ENCODE measurements at regions not wholly inside any gene's neighbourhood (a gene's known extent, or its start where the extent isn't known, plus 50 kb on each side); places are given as distances from the start of the nearest gene placed in this dataset.
"Not testable (repeated sequence)": the region's sequence is repeated elsewhere in the genome, so short reads cannot be mapped to it uniquely, and the experiment has no call there.

DNA sequence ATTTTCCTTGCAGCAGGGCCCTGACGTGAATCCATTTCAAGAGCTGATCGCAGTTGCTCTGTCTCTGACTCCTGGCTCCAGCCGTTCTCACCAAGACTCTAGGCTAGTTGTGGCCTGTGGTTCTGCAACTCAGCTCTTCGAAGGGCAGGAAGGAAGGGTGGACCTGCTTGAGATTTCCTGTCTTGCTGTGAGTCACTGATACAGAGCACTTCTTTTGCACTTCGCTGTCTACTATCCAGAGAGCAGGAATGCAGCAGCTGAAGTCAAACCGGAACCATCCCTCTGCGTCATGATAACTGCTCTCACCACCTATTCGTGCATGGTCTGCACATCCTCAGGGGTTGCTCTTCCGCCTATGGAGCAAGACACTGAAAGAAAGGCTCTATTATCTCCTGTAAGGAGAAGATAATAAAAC is 59.7 kb downstream of the RAP2B start:
- DNase-seq (ENCODE audit: low read depth in 2 of 2), result peak; percentile 51 to 56

DNA sequence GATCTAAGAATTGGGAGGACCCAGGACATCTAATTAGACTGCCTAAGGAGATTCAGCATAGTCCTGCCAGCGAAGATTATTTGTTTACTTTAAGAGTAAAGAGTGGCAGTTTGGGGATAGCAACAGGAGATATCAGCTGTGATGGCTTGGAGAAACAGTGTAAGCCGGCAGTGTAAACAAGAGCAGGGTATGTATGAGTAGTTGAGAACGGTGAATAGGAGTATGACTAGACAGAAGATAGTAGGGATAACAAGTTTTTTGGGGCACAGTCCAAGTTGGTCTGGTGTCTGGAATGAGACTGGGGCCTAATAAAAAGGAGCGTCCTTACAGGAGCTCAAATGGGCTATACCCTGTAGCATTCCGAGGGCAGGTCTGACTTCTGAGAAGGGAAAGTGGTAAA is 64.9 kb downstream of the RAP2B start:
- not testable (repeated sequence) for DNase-seq (ENCODE audit: low read depth in 2 of 2)

DNA sequence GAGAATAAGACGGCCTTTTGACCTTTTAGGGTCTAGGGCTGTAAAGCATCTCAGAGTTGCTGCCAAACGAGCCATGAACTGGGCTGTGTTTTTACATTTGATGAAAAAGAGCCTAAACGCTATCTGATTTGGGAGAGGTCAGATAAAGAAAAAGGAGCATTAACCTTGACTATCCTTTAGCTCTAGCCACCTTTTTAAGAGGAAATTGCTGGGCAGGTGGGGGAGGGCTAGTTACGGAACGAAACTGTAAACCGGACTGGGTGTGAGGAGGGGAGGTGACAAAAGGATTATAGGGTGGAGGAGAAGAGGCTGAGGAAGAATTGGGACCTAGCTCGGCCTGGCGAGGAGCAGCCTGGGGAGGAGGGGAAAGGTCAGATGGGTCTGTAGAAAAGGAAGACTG is 68.4 kb downstream of the RAP2B start:
- not testable (repeated sequence) for DNase-seq (ENCODE audit: low read depth in 2 of 2)

DNA sequence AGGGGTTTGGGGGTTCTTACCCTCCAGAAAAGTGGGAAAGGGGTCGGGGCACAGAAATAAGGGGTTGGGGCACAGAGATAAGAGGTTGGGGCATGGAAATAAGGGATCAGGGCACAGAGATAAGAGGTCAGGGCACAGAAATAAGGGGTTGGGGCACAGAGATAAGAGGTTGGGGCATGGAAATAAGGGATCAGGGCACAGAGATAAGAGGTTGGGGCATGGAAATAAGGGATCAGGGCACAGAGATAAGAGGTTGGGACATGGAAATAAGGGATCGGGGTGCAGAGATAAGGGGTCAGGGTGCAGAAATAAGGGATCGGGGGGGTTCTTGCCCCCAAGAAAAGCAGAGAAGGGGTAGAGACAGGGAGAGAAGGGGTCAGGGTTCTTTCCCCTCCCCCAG is 69.2 kb downstream of the RAP2B start:
- not testable (repeated sequence) for DNase-seq (ENCODE audit: low read depth in 2 of 2)

DNA sequence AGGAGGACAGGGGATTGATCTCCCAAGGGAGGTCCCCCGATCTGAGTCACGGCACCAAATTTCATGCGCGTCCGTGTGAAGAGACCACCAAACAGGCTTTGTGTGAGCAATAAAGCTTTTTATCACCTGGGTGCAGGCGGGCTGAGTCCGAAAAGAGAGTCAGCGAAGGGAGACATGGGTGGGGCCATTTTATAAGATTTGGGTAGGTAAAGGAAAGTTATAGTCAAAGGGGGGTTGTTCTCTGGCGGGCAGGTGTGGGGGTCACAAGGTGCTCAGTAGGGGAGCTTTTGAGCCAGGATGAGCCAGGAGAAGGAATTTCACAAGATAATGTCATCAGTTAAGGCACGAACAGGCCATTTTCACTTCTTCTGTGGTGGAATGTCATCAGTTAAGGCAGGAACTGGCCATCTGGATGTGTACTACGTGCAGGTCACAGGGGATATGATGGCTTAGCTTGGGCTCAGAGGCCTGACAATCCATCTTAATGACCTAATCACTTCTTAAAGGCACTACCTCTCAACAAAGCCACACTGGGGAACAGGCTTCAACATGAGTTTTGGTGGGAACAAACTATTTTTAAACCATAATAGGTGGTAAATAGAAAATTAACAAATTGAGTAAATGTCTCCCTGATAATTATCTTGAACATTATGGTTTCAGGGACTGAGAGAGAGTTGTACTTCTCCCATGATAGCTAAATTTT is 70.2 kb downstream of the RAP2B start:
- DNase-seq (ENCODE audit: low read depth in 2 of 2), result not testable (repeated sequence)

DNA sequence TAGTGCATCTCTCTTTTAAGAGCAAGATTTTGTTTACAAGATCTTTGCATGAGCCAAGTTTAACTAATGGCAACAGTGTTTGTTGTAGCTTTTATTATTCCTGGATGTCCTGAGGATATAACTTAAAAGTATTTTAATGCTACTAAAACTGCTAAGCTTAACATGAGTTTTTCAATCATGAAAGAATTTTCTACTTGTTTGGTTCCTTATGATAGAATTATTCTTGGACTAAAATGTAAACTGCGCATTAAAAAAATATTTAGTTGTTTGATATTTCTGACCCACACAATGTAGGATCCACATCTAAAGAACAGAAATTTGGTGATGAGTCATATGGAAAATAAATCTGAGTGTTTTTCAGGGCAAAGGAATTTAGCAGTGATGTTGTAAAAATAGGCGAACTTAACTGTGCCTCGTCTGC is 70.8 kb downstream of the RAP2B start:
- DNase-seq (ENCODE audit: low read depth in 2 of 2), result no peak

DNA sequence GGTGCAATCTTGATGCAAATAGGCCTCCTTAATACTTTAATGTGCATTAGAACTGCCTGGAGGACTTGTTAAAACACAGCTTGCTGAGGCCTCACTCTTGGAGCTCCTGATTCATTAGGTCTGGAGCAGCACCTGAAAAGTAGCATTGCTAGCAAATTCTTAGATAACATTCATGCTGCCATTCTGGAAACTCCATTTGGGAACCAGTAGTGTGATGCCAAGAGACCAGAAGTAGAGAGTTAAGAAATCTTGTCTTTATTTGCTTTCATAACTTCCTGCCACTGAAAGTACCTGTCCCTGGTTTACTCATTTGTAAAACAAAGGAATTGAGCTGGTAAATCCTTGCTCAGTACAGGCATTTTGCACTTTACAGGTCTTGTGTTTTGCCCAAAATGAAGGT is 72.0 kb downstream of the RAP2B start:
- no peak for DNase-seq (ENCODE audit: low read depth in 2 of 2)

DNA sequence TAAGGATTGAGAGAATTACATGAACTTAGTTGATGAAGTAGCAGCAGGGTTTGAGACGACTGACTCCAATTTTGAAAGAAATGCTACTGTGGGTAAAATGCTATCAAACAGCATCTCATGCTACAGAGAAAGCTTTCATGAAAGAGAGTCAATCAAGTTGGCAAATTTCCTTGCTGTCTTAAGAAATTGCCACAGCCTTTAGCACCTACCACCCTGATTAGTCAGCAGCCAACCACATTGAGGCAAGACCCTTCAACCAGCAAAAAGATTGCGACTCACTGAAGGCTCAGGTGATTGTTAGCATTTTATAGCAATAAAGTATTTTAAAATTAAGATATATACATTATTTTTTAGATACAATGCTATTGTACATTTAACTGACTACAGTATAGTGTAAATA is 80.9 kb downstream of the RAP2B start:
- peak in 1 of 2 donors; percentile 20 for DNase-seq (ENCODE audit: low read depth in 2 of 2)

DNA sequence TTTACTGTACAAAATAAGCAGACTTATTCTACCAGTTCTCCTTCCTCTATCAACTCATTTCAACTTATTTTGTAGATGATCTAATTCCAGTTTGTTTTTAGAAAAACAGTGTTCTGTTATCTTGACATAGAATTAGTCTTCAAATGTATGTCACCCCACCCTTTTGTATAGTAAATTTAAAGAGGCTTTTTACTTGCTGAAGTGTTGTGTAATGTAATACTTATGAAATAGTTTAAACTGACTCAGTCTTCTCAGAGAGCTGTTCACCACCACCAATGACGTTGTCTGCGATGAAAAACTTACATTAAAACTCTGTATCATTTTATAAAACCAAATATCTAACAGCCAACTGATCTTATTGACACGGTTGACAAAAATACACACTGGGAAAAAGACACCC is 82.9 kb downstream of the RAP2B start:
- DNase-seq (ENCODE audit: low read depth in 2 of 2), result no peak

DNA sequence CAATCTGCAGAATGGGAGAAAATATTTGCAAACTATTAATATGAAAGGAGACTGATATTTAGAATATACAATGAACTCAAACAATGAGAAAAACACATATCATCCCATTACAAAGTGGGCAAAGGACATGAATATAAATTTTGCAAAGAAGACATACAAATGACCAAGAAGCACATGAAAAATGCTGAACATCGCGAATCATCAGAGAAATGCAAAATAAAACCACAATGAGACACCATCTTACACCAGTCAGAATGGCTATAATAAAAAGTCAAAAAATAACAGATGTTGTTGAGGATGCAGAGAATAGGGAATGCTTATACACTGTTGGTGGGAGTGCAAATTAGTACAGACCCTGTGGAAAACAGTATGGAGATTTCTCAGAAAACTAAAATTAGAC is 83.6 kb downstream of the RAP2B start:
- DNase-seq (ENCODE audit: low read depth in 2 of 2), result no peak

DNA sequence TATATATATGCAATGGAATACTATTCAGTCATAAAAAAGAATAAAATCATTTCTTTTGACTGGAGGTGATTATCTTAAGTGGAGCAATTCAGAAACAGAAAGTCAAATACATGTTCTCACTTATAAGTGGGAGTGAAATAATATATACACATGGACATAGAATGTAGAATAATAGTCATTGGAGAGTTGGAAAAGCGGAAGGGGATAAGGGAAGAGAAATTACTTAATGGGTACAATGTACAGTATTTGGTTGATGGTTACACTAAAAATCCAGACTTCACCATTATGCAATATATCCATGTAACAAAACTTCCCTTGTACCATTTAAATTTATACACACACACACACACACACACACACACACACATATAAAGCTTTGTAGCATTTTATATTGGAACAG is 84.3 kb downstream of the RAP2B start:
- DNase-seq (ENCODE audit: low read depth in 2 of 2), result no peak

DNA sequence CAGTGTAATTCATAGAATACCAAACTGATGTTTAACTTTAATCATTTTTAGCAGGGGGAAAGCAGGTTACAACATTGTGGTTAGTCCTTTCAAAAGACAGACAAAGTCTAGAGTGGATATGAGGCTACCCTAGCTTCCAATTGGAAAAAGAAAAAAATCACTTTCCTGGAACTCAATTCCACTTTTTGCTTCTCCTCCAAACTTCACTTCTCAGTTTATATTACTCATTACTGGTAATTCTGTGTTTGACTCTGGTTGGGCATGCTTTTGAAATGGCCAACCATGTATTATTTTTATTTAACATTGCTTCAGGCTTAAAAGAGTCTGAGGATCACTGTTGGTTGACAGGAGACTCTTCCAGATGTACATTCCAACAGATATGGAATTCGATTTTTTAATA is 84.8 kb downstream of the RAP2B start:
- DNase-seq (ENCODE audit: low read depth in 2 of 2), result no peak

DNA sequence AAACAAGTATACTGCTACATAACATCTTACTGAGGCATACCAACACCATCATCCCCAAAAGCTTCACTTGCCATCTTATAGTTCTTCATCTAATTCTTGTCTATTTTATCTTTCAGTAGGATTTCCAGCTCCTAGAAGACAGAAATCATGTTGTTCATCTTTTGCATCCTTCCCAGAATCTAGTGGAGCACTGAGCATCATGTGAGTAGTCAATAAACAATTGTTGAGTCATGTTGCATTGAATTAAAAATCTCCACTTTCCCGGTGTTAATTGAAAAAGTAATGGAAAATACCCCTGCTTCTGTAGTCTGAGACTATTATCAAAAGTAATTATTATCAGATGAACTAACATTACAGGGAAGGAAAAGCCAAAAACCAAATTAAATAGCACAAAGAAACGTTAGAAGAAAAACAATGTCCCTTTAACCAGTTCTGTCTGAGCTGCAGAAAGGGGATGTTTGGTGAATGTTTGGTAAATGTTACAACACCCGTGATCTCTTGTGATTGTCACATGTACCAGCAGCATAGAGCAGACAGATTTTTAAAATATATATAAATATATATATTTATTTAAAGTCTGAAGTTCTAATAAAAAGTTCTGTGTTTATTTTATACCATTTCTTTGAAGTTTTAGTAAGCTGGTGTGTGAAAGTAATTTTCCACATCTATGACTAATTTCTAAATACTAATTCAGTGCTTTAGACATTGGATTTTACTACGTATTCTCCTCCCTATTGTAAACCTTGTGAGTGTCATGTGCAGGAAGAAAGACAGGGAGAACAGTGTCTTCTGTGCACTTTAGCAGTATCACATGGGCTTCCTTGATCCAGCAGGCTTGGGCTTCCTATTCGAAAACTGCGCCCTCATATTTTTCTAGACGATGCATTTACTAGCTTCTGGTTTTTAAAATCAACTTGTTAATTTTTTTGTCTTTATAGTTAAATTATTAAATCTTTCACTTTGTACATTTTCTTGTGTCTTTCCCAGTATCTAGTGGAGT is 85.6 kb downstream of the RAP2B start:
- no peak for DNase-seq (ENCODE audit: low read depth in 2 of 2)

DNA sequence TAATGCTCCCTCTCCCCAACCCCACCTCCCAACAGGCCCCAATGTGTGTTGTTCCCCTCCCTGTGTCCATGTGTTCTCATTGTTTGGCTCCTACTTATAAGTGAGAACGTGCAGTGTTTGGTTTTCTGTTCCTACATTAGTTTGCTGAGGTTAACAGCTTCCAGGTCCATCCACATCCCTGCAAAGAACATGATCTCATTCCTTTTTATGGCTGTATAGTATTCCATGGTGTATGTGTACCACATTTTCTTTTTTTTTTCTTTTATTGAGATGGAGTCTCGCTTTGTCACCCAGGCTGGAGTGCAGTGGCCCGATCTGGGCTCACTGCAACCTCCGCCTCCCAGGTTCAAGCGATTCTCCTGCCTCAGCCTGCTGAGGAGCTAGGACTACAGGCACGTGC is 86.8 kb downstream of the RAP2B start:
- not testable (repeated sequence) for DNase-seq (ENCODE audit: low read depth in 2 of 2)

DNA sequence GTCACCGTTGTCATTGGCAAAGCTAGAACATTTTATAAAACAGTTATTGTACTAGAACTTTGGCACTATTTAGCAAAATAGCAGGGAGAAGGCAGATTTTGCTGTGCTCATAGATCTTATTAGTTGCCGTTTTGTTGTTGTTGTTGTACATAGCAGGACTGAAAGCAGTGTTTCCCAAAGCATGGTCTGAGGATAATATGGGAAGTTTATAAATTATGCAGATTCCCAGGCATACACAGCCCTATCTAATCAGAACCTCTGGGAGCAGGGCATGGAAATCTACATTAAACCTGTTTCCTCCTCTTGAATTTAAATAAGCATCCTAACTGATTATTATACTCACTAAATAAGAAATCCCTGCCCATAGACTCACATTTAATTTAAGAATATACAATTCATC is 87.9 kb downstream of the RAP2B start:
- DNase-seq (ENCODE audit: low read depth in 2 of 2), result no peak

DNA sequence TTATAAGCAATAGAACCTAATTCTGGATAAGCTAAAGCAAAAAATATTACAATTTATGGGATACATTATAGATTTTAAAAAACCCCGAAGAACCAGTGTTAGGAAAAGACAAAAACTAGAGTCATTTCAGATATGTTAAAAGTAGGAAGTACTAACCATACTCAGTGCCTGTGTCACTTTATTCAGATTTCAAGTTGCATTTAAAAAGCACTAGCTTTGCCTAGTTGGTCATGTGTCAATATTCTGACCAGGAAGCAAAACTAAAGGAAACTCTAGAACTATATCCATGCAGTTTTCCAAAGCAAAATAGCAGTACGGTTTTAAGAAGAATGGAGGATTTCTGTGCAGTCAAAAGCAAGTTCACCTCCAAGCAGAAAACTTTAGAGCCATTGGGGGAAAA is 88.4 kb downstream of the RAP2B start:
- no peak for DNase-seq (ENCODE audit: low read depth in 2 of 2)

DNA sequence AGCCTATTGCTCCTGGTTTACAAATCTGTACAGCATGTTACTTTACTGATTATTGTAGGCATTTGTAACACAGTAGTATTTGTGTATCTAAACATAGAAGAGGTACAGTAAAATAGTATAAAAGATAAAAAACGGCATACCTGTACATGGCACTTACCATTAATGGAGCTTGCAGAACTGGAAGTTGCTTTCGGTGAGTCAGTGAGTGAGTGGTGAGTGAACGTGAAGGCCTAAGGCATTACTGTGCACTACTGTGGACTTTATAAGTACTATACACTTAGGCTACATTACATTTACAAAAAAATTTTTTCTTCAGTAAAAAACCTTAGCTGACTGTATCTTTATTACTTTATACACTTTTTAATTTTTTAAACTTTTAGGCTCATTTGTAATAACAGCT is 90.9 kb downstream of the RAP2B start:
- no peak for DNase-seq (ENCODE audit: low read depth in 2 of 2)

DNA sequence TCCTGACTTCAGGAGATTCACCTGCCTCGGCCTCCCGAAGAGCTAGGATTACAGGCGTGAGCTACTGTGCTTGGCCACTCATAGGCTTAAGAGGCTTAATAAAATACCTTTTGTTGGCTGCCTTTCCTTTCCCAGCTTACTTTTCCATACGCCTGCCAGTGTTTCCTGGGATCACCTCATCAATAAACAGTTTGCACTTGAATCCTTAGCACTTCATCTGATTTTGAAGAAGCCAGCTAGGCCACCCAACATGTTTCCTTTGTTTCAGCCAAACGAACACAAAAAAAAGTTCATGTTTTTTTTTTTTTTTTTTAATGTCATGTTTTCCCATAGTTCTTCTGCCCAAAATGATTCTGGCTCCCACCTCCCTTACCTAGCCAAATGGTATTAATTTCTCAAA is 92.3 kb downstream of the RAP2B start:
- no peak for DNase-seq (ENCODE audit: low read depth in 2 of 2)

DNA sequence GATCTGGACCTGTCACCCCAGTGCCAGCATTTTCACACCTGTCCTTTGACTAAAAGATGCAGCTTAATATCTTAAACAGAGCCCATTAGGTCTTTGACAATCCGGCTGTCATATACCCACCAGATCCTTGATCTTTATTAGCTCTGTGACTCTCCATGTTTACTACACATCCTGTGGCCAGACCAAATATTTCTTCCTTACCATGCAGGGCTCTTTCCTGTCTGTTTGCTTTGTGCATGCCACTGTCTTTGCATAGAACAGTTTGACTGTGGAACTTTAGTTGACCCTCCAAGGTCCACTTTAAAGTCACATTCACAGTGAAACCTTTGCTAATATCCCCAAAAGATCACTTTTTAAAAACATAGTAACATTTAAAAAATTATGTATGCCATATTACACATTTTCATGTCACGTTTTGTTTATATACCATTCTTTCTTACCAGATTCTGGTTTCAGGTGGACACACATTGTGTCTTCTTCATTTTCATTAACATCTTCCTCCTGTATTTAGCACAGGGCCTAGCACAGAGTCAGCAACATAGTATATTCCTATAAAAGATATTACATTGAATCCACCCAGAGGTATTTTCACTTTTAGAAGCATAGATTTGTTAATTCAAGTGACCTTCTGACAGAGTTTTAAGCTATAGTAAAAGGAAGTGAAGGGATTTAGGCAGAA is 95.8 kb downstream of the RAP2B start:
- DNase-seq (ENCODE audit: low read depth in 2 of 2), result no peak

DNA sequence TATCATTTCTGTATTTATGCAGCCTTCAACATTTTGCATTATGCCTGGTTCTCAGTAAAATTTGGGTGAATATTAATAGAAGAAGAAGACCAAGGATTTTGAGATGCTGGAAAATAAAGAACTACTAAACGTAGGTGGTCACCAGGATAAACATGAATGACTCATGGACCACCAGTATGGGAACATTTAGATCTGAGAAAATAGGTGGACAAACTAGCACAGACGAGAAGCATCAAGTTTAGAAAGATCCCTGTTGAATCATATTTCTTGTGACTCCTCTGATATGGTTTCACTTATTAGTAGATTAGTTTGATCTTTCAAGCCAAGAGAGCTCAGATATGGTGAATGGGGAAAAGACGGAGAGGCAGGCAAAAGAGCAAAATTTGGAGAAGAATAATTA is 97.9 kb downstream of the RAP2B start:
- no peak for DNase-seq (ENCODE audit: low read depth in 2 of 2)

DNA sequence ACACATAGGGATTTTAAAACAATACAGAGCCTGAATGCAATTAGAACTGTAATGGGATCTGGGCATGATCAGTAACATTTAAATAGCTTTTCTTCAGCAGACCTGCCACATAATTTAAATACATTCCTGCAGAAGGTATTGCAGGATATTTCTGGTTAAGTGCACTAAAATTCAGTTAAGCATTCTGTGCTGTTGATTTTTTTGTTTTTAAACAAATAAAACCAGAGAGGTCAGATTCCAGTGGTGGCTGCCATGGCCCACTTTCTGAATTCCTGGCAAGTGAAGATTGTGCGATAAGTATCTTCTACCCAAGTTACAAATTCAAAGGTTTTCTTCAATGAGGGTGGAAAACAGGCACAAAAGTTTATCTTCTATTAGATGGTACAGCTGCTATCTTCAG is 98.7 kb downstream of the RAP2B start:
- no peak for DNase-seq (ENCODE audit: low read depth in 2 of 2)

DNA sequence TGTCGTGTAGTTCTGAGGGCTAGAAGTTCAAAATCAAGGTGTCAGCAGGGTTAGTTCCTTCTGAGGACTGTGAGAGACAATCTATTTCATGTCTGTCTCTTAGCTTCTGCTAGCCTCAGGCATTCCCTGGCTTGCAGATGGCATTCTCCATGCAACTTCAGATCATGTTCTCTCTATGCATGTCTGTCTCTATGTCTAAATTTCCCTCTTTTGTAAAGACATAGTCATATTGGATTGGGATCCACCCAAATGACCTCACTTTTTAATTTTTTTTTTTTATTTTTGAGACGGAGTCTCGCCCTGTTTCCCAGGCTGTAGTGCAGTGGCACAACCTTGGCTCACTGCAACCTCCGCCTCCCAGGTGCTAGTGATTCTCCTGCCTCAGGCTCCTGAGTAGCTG is 104.6 kb downstream of the RAP2B start:
- DNase-seq (ENCODE audit: low read depth in 2 of 2), result no peak

Data from stimulated activated CD8-positive, alpha-beta memory T cell treated with anti-CD3 and anti-CD28 coated beads, Interleukin-7, amount 100 ng/mL, for 1 hour (primary cell).